GM12864 (cell line): ENCODE measurements at regions not wholly inside any gene's neighbourhood (a gene's known extent, or its start where the extent isn't known, plus 50 kb on each side); places are given as distances from the start of the nearest gene placed in this dataset.

ENCODE experiments used
- DNase-seq: peaks from one replicate; pipeline ENCODE4 v3.0.0-alpha.2; 2011; ENCODE audit warnings: low read depth
- H3K4me3 ChIP-seq: 2 replicates; pipeline ENCODE4 v1.5.1; 2011; ENCODE audit warnings: mild to moderate bottlenecking, low read depth, low read length, control low read depth
- TF ChIP-seq, protein P1 (sequence below): IDR thresholded peaks from 2 replicates; pipeline ENCODE4 v1.5.1; 2011; ENCODE audit warnings: low read depth, mild to moderate bottlenecking, moderate library complexity, low read length, control low read depth, inconsistent platforms; ENCODE audit errors: missing control alignments

DNA sequence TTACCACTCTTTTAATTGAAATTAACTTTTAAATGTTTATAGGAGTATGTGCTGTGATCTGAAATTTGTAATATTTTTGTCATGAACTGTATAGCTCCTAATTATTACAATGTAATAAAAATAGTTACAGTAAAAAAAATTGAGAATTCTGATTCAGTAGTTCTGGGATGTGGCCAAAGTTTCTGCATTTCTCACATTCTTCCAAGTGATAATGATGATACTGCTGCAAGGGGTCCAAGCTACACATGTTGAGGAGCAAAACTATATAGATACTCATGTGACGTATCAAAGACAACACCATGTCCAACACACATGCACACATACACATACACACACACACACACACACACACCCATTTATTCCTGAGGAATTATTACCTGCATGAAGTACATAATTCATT lies 71.0 kb upstream of the FAM83B start:
- TF ChIP-seq, protein P1, sequence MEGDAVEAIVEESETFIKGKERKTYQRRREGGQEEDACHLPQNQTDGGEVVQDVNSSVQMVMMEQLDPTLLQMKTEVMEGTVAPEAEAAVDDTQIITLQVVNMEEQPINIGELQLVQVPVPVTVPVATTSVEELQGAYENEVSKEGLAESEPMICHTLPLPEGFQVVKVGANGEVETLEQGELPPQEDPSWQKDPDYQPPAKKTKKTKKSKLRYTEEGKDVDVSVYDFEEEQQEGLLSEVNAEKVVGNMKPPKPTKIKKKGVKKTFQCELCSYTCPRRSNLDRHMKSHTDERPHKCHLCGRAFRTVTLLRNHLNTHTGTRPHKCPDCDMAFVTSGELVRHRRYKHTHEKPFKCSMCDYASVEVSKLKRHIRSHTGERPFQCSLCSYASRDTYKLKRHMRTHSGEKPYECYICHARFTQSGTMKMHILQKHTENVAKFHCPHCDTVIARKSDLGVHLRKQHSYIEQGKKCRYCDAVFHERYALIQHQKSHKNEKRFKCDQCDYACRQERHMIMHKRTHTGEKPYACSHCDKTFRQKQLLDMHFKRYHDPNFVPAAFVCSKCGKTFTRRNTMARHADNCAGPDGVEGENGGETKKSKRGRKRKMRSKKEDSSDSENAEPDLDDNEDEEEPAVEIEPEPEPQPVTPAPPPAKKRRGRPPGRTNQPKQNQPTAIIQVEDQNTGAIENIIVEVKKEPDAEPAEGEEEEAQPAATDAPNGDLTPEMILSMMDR, result no peak
- DNase-seq, result no peak
- no peak overlapping the region for H3K4me3 ChIP-seq

DNA sequence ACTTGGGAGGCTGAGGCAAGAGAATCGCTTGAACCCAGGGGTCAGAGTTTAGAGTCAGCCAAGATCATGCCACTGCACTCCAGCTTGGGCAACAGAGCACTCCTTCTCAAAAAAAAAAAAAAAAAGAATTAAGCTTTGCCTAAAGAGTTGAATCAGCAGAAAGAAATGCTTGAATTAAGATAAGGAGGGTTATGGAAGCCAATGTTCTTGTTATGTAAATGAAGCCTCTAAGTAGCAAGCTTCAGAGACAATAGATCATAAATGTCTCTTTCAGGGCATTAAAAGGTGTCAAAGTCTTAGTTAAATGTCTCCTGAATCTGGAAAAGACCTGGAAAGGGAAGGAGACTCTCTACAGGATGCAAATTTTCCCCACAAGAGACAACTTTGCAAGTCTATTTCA lies 69.7 kb upstream of the FAM83B start:
- H3K4me3 ChIP-seq, result no peak overlapping the region
- no peak for DNase-seq
- TF ChIP-seq, protein P1, result no peak

DNA sequence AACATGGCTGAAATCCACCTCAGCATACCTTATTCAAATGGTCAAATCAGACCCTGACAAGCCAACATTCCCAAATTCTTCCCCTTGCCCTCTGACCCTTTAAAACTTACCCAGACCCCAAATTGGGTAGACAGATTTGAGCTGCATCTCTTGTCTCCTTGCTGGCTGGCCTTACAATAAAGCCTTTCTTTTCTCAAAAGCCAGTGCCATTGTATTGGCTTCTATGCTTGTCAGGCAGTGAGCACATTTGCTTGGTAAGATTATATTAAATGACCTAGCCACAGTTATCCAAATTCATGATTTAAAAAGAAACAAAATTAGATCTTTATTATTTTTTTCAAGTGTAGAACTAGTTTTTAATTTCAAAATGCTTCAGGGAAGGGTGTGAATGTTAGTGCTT lies 67.8 kb upstream of the FAM83B start:
- TF ChIP-seq, protein P1, result no peak
- DNase-seq, result no peak
- H3K4me3 ChIP-seq, result no peak overlapping the region

DNA sequence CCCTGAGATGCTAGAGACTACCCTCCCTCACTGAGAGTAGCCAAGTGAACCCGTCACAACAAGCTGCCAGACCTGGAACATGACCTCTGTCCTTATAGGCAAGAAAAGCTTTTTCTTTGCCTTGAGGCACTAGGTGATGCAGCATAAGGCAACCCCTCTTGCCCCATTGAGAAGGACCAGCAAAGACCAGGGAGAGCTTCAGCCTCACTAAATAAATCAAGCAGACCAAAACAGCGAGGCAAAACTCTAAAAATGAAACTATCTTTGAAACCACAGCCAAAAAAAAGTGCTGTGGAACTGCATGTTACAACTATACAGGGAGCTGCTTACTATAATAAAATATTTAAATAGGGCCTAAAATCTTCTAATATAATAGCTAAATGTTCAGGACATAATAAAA lies 62.6 kb upstream of the FAM83B start:
- no peak for DNase-seq
- TF ChIP-seq, protein P1, result no peak
- H3K4me3 ChIP-seq, result no peak overlapping the region

DNA sequence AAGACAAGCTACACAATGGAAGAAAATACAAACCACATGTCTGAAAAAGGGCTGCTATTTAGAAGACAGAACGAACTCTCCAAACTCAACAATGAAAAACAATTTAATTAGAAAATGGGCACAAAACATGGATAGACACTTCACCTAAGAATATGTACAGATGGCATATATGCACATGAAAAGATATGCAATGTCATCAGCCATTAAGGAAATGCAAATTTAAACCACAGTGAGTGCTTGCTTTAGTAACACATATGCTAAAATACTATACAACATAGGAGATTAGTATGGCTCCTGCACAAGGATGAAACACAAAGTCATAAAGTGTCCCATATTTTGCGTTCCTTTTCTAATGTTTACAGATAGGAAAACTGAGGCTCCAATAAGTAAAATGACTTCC lies 60.4 kb upstream of the FAM83B start:
- TF ChIP-seq, protein P1, result no peak
- H3K4me3 ChIP-seq, result no peak overlapping the region
- no peak for DNase-seq

DNA sequence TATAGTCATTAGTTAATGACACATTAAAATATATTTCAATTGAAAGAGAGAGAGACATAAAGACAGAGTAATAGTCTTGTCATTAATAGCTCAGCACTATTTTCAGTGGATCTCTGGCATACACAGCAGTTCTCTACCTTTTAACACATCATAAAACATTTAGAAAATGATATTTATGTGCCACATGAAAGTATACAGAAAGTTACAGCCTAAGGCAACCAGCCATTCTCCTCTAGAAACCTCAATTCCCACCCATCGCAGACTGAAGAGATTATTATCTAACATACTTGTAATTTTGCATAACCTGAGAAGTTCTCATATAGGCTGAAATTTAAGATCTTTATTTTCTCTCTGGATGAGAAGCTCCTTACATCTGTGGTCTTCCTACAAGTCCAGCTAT lies 58.7 kb upstream of the FAM83B start:
- TF ChIP-seq, protein P1, result no peak
- no peak for DNase-seq
- no peak overlapping the region for H3K4me3 ChIP-seq
